Endothelial cell of umbilical vein (primary cell): ENCODE measurements at regions not wholly inside any gene's neighbourhood (a gene's known extent, or its start where the extent isn't known, plus 50 kb on each side); places are given as distances from the start of the nearest gene placed in this dataset.

ENCODE experiments used
- BruUV-seq: library from RNA; stranded (reverse); fragments of 400-500 nt; replicated peaks from 2 replicates; lab custom pipeline; 2021; lab: Mats Ljungman, UMichigan
- CTCF ChIA-PET: fragments of 300-600, 350-600 bp; sonication (Branson Sonifier 250); formaldehyde crosslinking; loops from one replicate; lab custom pipeline; 2021; ENCODE audit warnings: antibody characterized with exemption, inconsistent platforms; lab: Charles Lee
- POLR2A ChIA-PET: fragments of 300-600, 350-600 bp; sonication (Branson Sonifier 250); formaldehyde crosslinking; loops from one replicate; lab custom pipeline; 2021; ENCODE audit warnings: antibody characterized with exemption, inconsistent platforms; lab: Charles Lee
- DNase-seq: peaks from one replicate; pipeline ENCODE4 v3.0.0-alpha.2; 2011; ENCODE audit warnings: low read depth, low spot score
- FAIRE-seq: peaks from 2 replicates; lab custom pipeline; 2011; peaks lifted over from hg19 to GRCh38; lab: Jason Lieb, UNC
- H2AFZ ChIP-seq: 2 replicates; pipeline ENCODE4 v1.6.0; 2012; ENCODE audit warnings: low read depth, low read length, control low read depth, inconsistent platforms
- H3K27ac ChIP-seq: 2 replicates; pipeline ENCODE4 v1.5.1; 2011; ENCODE audit warnings: low read depth, mild to moderate bottlenecking, control low read depth, low read length, moderate library complexity; ENCODE audit not compliant: insufficient read depth
- H3K27me3 ChIP-seq, 2 experiments: 2 replicates each; pipeline versions ENCODE4 v1.6.0 to v1.6.1; 2011; ENCODE audit warnings: low read length in 2 of 2, mixed read lengths in 1 of 2; ENCODE audit not compliant: control insufficient read depth in 2 of 2, insufficient read depth in 2 of 2
- H3K36me3 ChIP-seq, 2 experiments: 2 replicates in 1 of 2; 3 replicates in 1 of 2; pipeline ENCODE4 v1.5.1; 2011; ENCODE audit warnings: low read length in 2 of 2, mild to moderate bottlenecking in 1 of 2, moderate library complexity in 1 of 2; ENCODE audit not compliant: control insufficient read depth in 2 of 2, insufficient read depth in 2 of 2; ENCODE audit errors: extremely low read depth in 1 of 2
- H3K4me1 ChIP-seq: 3 replicates; pipeline ENCODE4 v1.5.1; 2011; ENCODE audit warnings: mild to moderate bottlenecking, low read length; ENCODE audit not compliant: control insufficient read depth, insufficient read depth; ENCODE audit errors: extremely low read depth
- H3K4me2 ChIP-seq: 2 replicates; pipeline ENCODE4 v1.6.1; 2011; ENCODE audit warnings: low read length, control low read depth, mixed read lengths; ENCODE audit not compliant: insufficient read depth
- H3K4me3 ChIP-seq, 3 experiments: fragments of 200-600 bp in 1 of 3; sonication (generic), shearing (Covaris generic) in 1 of 3; replicated peaks in 1 of 3; 2 replicates each; pipeline ENCODE4 v1.5.1; 2011 to 2016; ENCODE audit warnings: control low read depth in 3 of 3, low read length in 3 of 3, mild to moderate bottlenecking in 2 of 3, inconsistent platforms in 1 of 3, low read depth in 1 of 3, moderate library complexity in 1 of 3; ENCODE audit not compliant: insufficient read depth in 1 of 3
- H3K79me2 ChIP-seq: 2 replicates; pipeline ENCODE4 v1.6.0; 2012; ENCODE audit warnings: low read length, inconsistent platforms; ENCODE audit not compliant: control insufficient read depth, insufficient read depth
- H3K9ac ChIP-seq: replicated peaks from 2 replicates; pipeline ENCODE3; 2011; ENCODE audit warnings: low read length, control low read depth; ENCODE audit not compliant: insufficient read depth; ENCODE audit errors: extremely low read depth
- H3K9me1 ChIP-seq: replicated peaks from 3 replicates; pipeline ENCODE4 v1.6.0; 2011; ENCODE audit warnings: mild to moderate bottlenecking, low read length; ENCODE audit not compliant: control insufficient read depth, insufficient read depth; ENCODE audit errors: extremely low read depth
- H3K9me3 ChIP-seq: replicated peaks from 2 replicates; pipeline ENCODE4 v1.5.1; 2012; ENCODE audit warnings: low read length, inconsistent platforms; ENCODE audit not compliant: control insufficient read depth, insufficient read depth
- H4K20me1 ChIP-seq: replicated peaks from 2 replicates; pipeline ENCODE3; 2011; ENCODE audit warnings: mild to moderate bottlenecking, low read length; ENCODE audit not compliant: control insufficient read depth, insufficient read depth; ENCODE audit errors: extremely low read depth
- CTCF ChIP-seq, 2 donors: IDR thresholded peaks; 1 replicate in 1 of 2; 2 replicates in 1 of 2; pipeline ENCODE4 v1.5.1; 2011; ENCODE audit warnings: low read length in 2 of 2, mild to moderate bottlenecking in 2 of 2, moderate library complexity in 2 of 2, control low read depth in 1 of 2, inconsistent platforms in 1 of 2, low read depth in 1 of 2; ENCODE audit not compliant: insufficient read depth in 1 of 2; ENCODE audit errors: extremely low read depth in 1 of 2
- EZH2 ChIP-seq: IDR thresholded peaks from 2 replicates; pipeline ENCODE4 v1.6.1; 2012; ENCODE audit warnings: borderline replicate concordance, low read depth, mild to moderate bottlenecking, moderate library complexity, low read length, inconsistent platforms; ENCODE audit not compliant: severe bottlenecking
- FOS ChIP-seq: IDR thresholded peaks from 2 replicates; pipeline ENCODE4 v1.6.1; 2011; ENCODE audit warnings: mild to moderate bottlenecking, low read length, moderate library complexity, borderline replicate concordance; ENCODE audit not compliant: insufficient read depth
- GATA2 ChIP-seq: IDR thresholded peaks from 2 replicates; pipeline ENCODE4 v1.7.0; 2011; ENCODE audit warnings: low read depth, mild to moderate bottlenecking, moderate library complexity, mixed read lengths, low read length; ENCODE audit not compliant: insufficient read length, insufficient read depth
- JUN ChIP-seq: IDR thresholded peaks from 2 replicates; pipeline ENCODE4 v1.6.1; 2011; ENCODE audit warnings: borderline replicate concordance, low read depth; ENCODE audit not compliant: insufficient read length, insufficient read depth
- MAX ChIP-seq: IDR thresholded peaks from 2 replicates; pipeline ENCODE4 v1.6.1; 2011; ENCODE audit not compliant: insufficient read depth, insufficient read length
- MYC ChIP-seq: IDR thresholded peaks from one replicate; pipeline ENCODE4 v1.6.1; 2011; ENCODE audit warnings: mild to moderate bottlenecking, low read depth, low read length
- POLR2A ChIP-seq: IDR thresholded peaks from 2 replicates; pipeline ENCODE4 v1.6.1; 2012; ENCODE audit warnings: low read depth, mild to moderate bottlenecking, control low read depth, low read length
- POLR2AphosphoS5 ChIP-seq: IDR thresholded peaks from 2 replicates; pipeline ENCODE4 v1.6.1; 2012; ENCODE audit warnings: low read depth, mild to moderate bottlenecking, control low read depth, low read length, moderate library complexity; ENCODE audit not compliant: insufficient read depth
- dilution Hi-C: fragments of 300-500 bp; cut with MboI; formaldehyde crosslinking; loops from one replicate; pipeline ENCODE4 v1.15.0; 2019; ENCODE audit warnings: low sequenced_read_pairs; ENCODE audit not compliant: extremely low pct_ligation_motif_present
- intact Hi-C: fragments of 100-400 bp; cut with micrococcal nuclease; formaldehyde crosslinking; loops from one replicate; pipeline ENCODE4 v1.10.0; 2022

DNA sequence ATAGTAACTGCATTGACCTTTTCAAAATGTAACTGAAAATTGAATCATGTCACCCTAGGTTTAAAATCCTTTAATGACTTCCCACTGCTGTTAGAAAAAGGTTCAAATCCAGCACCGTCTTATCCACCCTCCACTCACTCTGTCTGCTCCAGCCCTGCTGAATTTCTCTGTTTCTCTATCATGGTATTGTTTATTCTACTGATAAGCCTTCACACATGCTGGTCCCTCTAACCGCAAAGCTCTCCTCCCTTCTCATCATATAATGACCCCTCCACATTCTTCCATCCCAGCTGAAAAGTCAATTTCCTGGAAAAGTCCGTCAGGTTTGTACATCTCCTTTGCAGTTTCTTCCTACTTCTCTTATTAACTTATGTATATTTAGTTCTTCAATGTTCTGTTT, 389.2 kb upstream of the F9 start:
- no peaks in the 10 kb centered on the region for H3K27me3 ChIP-seq

More for the DNA sequence above, 389.2 kb upstream of the F9 start:
- H4K20me1 ChIP-seq: no peaks in the 10 kb centered on the region
- H2AFZ ChIP-seq: no peak overlapping the region
- intact Hi-C loops: no loop called here
- BruUV-seq: no TSS peak
- ChIA-PET CTCF (no interaction called here), POLR2A (no interaction called here)
- H3K9ac ChIP-seq: no peak overlapping the region
- H3K9me3 ChIP-seq: no peaks in the 10 kb centered on the region
- H3K36me3 ChIP-seq: no peaks in the 10 kb centered on the region
- no peak for FAIRE-seq
- no peaks in the 10 kb centered on the region for H3K9me1 ChIP-seq
- no peaks in the 10 kb centered on the region for H3K79me2 ChIP-seq
- no peak overlapping the region for H3K4me2 ChIP-seq
- H3K4me3 ChIP-seq: no peak overlapping the region
- DNase-seq: no peak
- dilution Hi-C loops: no loop called here
- no peak for TF ChIP-seq GATA2
- TF ChIP-seq JUN: no peak
- TF ChIP-seq POLR2A: no peak
- TF ChIP-seq POLR2AphosphoS5: no peak
- TF ChIP-seq MYC: no peak
- TF ChIP-seq MAX: no peak
- no peak for TF ChIP-seq EZH2
- TF ChIP-seq CTCF (IDR thresholded peaks at IDR 0.05; ENCODE audit: extremely low read depth in 1 of 2, insufficient read depth in 1 of 2, low read depth in 1 of 2, low read length in 2 of 2): no peak
- TF ChIP-seq FOS: no peak
- no peak overlapping the region for H3K27ac ChIP-seq
- H3K4me1 ChIP-seq: no peaks in the 10 kb centered on the region
